RWPE1 (cell line): ENCODE measurements at regions not wholly inside any gene's neighbourhood (a gene's known extent, or its start where the extent isn't known, plus 50 kb on each side); places are given as distances from the start of the nearest gene placed in this dataset.

Experiments used
- CTCF ChIA-PET: fragments of 350-600 bp; sonication (Branson Sonifier 250); formaldehyde crosslinking; extraction: SDS; loops from one replicate; lab custom pipeline; 2021; lab: Yijun Ruan, JAX
- POLR2A ChIA-PET: fragments of 400-600 bp; formaldehyde crosslinking; extraction: SDS; loops from one replicate; lab custom pipeline; 2020; ENCODE audit warnings: antibody characterized with exemption; ENCODE audit not compliant: low non-redundant PET; lab: Yijun Ruan, JAX
- DNase-seq: peaks from one replicate; pipeline ENCODE4 v3.0.0; 2012; ENCODE audit warnings: low spot score
- H3K27ac ChIP-seq: fragments of 450-650 bp; 2 replicates; pipeline ENCODE4 v1.5.1; 2017
- CTCF ChIP-seq: fragments of 450-650 bp; conservative IDR thresholded peaks from 2 replicates; pipeline ENCODE4 v1.5.1; 2017; ENCODE audit warnings: low read depth, mild to moderate bottlenecking

GRCh38 chr1:81071969-81072753 is 728.6 kb upstream of the ADGRL2 start:
- ChIA-PET POLR2A (no interaction called here), CTCF (no interaction called here)

GRCh38 chr1:81071072-81071858 is 729.5 kb upstream of the ADGRL2 start:
- no peak for TF ChIP-seq CTCF
- ChIA-PET POLR2A (no interaction called here), CTCF (no interaction called here)
- no peak for DNase-seq
- no peak overlapping the region for H3K27ac ChIP-seq

More at GRCh38 chr1:81071969-81072753, 728.6 kb upstream of the ADGRL2 start:
- DNase-seq = no peak
- no peak for TF ChIP-seq CTCF
- no peak overlapping the region for H3K27ac ChIP-seq

GRCh38 chr1:81069856-81070255 is 730.9 kb upstream of the ADGRL2 start:
- H3K27ac ChIP-seq = no peak overlapping the region
- ChIA-PET POLR2A (no interaction called here), CTCF (no interaction called here)
- no peak for TF ChIP-seq CTCF
- DNase-seq = no peak

GRCh38 chr1:81068726-81069125 is 732.0 kb upstream of the ADGRL2 start:
- H3K27ac ChIP-seq = no peak overlapping the region
- no peak for TF ChIP-seq CTCF
- DNase-seq = no peak
- ChIA-PET POLR2A (no interaction called here), CTCF (no interaction called here)

- no peak for DNase-seq
- ChIA-PET CTCF (no interaction called here), POLR2A (no interaction called here)
- H3K27ac ChIP-seq = no peak overlapping the region
- no peak for TF ChIP-seq CTCF
Measured at GRCh38 chr1:81053826-81054225, 746.9 kb upstream of the ADGRL2 start.

GRCh38 chr1:81052162-81052561 is 748.6 kb upstream of the ADGRL2 start:
- ChIA-PET CTCF (no interaction called here), POLR2A (no interaction called here)
- no peak overlapping the region for H3K27ac ChIP-seq
- DNase-seq = no peak
- no peak for TF ChIP-seq CTCF
